ENCODE measurements at regions not wholly inside any gene's neighbourhood (a gene's known extent, or its start where the extent isn't known, plus 50 kb on each side); places are given as distances from the start of the nearest gene placed in this dataset.
A peak's percentile ranks its signal among the peaks of the same experiment; 100 is the strongest.
"Not testable (repeated sequence)": the region's sequence is repeated elsewhere in the genome, so short reads cannot be mapped to it uniquely, and the experiment has no call there.

DNA sequence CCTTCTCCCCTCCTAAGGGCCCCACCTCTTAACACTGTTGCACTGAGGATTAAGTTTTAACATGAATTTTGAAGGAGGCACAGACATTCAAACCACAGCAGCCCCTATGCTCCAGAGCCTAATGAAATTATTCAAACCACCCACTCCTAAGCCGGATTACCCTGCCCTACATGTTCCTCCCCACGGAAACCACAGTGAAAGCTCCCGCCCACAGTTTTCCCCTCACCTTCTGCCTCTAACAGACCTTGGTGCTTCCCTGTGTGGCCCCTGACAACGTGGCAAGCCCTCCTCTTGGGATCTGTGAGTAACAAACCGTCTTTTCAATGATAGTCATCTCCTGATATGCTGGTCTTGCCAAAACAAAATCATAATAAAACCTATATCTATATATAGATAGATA is 74.8 kb downstream of the RIN2 start:
- no peak for DNase-seq (ENCODE audit: low spot score)
- in situ Hi-C loops (cut with HindIII; ENCODE audit: low sequenced_read_pairs), result no loop called here

- in situ Hi-C loops (cut with HindIII; ENCODE audit: low sequenced_read_pairs), result no loop called here
- DNase-seq (ENCODE audit: low spot score), result no peak
Observed at GRCh38 chr20:19833395-19833794, 75.3 kb downstream of the RIN2 start.

GRCh38 chr20:19834287-19834686 is 76.2 kb downstream of the RIN2 start:
- DNase-seq (ENCODE audit: low spot score), result no peak
- in situ Hi-C loops (cut with HindIII; ENCODE audit: low sequenced_read_pairs), result no loop called here

GRCh38 chr20:19834783-19835182 is 76.7 kb downstream of the RIN2 start:
- in situ Hi-C loops (cut with HindIII; ENCODE audit: low sequenced_read_pairs), result no loop called here
- DNase-seq (ENCODE audit: low spot score), result no peak

DNA sequence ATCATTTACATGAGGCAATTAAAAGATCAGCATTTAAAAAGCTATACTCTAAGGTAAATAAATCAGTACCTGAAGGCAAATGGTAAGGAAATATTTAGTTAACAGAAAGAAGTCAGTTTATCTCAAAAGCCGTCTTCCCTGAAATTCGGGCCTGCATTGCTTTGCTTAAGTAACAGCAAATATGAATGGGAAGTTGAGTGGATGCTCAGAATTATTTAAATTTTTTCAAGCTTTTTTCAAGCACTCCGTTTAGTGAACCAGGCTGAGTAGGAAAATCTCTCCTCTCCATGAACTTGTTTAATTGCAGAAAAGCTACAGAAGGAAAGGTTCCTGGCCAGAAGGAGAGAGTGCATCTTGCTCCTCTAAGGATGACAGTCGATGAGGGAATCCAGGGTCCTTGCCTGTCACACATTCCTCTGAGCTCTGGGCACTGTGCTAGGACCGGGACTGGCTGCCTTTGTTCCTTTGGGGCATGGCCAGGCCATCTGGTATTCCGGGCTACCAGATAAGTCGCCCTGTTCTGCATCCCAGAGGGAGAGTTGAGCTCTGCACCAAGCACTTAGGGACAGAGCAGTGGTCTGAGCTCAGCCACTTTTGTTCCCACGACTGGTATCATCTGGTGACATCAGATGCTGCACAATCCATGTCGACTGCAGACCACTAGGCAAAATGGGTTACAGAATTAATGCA is 77.6 kb downstream of the RIN2 start:
- peak; percentile 76 for DNase-seq (ENCODE audit: low spot score)
- in situ Hi-C loops (cut with HindIII; ENCODE audit: low sequenced_read_pairs), result no loop called here

DNA sequence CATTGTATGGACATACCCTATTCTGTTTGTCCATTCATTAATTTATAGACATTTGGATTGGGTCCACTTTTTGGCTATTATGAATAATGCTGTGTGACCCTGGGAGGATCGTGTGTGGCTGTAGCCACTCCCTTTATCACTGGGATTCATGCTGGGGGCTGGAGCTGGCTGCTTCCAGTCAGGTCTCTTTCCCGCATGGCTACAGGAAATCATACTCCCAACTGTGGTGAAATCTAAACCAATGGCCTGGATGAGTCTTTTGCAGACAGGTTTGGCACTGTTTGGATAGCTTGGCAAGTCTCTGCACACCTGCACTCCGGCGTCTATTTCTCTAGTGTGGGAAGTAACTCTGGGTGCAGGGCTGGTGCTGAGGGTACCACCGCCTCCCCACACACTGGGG is 80.4 kb downstream of the RIN2 start:
- DNase-seq (ENCODE audit: low spot score), result no peak
- in situ Hi-C loops (cut with HindIII; ENCODE audit: low sequenced_read_pairs), result no loop called here

DNA sequence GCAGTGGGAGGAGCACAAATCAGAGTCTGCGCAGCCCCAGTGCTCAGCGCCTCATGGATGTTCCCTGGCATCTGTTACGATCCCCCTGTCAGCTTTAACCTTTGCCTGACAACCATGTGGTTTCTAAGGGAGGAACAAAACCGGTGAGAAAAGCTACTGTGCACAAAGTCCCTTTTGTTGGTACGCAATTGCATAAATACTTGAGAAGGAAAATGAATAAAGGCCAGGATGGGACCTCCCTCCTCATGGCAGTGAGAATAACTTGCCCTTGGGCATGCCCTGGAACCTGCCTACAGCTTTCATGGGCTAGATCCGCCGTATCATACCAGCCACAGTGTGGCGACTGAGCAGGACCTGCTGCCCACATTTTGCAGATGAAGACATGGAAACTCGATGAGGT is 81.0 kb downstream of the RIN2 start:
- DNase-seq (ENCODE audit: low spot score), result no peak
- in situ Hi-C loops (cut with HindIII; ENCODE audit: low sequenced_read_pairs), result no loop called here

DNA sequence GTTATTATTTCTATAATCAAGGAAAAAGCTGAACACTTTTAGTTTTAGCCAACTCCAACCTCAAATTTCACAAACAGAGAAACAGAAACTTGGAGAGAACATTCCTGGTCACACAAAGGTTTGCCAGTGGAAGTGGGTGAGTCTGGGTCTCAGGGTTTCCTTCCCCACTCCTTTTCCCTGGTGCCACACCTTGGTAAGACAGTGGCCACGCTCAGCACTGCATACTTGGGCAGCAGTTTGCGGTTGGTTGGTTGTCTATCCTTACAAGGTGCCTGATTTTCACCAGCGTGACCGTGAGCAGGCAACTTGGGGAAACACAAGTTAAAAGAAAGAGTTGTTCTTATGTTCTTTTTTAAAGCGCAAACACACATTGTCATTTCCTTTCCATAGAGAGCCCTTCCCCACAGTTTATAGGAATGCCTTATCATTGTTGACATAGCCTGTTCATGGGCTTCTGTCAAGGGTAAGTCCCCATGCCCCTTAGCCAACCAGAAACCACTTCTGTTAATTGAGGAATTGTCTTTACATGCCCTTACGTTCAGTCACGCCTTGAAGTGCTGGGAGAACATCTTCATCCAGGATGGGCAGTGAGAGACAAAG is 82.2 kb downstream of the RIN2 start:
- no peak for DNase-seq (ENCODE audit: low spot score)
- in situ Hi-C loops (cut with HindIII; ENCODE audit: low sequenced_read_pairs), result no loop called here

GRCh38 chr20:19841740-19842139 is 83.7 kb downstream of the RIN2 start:
- DNase-seq (ENCODE audit: low spot score), result no peak
- in situ Hi-C loops (cut with HindIII; ENCODE audit: low sequenced_read_pairs), result no loop called here

DNA sequence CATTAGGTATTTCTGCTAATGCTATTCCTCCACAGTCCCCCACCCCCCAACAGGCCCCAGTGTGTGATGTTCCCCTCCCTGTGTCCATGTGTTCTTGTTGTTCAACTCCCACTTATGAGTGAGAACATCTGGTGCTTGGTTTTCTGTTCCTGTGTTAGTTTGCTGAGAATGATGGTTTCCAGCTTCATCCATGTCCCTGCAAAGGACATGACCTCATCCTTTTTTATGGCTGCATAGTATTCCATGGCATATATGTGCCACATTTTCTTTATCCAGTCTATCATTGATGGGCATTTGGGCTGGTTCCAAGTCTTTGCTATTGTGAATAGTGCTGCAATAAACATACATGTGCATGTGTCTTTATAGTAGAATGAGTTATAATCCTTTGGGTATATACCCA is 86.8 kb downstream of the RIN2 start:
- DNase-seq (ENCODE audit: low spot score); in situ Hi-C loops (cut with HindIII; ENCODE audit: low sequenced_read_pairs): not testable (repeated sequence)

DNA sequence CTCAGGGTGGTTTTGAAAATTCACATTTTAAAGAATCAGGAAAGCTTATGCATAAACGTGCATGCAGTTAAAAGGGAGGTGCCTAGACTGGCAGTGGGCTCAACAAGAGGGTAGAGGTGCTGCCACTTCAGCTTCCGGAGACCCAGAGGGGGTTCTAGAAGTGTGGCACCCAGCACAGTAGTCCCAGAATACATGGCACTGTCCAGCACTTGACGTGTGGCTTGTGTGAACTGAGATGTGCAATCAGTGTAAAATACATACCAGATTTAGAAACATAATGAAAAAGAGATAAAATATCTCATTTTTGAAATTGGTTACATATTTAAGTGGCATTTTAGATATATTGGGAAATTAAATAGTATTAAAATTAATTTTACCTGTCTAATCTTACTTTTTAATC is 89.3 kb downstream of the RIN2 start:
- in situ Hi-C loops (cut with HindIII; ENCODE audit: low sequenced_read_pairs), result no loop called here
- DNase-seq (ENCODE audit: low spot score), result no peak

DNA sequence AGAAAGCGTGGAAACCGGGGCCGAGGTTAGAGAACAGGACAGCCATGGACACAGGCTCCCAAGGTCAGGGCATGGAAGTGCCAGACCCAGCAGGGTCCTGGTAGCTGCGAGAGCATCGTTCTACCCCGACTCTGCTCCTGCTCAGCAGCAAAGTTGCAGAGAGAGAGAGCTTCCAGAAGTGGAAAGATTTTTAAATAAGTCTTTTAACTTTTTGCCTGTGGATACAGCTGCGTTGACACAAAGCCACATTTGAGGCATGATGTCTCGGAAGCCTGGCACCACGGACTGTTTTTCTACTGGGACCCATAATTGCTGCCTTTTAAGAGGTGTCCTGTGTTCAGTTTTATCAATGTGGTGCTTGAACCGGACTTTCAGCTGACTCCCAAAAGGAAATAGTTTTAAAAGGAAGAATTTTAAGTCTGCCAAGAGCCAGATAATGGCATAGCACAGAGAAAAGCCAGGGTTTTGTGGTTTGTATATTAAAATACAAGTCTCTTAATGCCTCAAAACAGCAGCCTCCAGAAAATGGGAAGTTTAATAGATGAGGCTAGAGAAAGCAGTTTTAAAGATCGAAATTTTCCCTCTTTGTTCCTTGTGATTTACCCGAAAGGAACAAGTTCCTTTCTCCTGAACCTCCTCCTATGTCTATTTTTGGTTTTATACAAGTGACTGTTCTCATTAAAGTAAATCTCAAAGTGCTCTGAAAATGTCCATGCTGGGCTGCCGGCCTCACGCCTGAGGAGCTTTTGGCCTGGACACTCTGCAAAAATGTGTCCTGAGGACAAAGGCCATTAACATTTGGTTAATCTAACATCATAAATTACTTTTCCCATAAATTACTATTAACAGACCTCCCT is 91.5 kb downstream of the RIN2 start:
- in situ Hi-C loops (cut with HindIII; ENCODE audit: low sequenced_read_pairs), result no loop called here
- no peak for DNase-seq (ENCODE audit: low spot score)

DNA sequence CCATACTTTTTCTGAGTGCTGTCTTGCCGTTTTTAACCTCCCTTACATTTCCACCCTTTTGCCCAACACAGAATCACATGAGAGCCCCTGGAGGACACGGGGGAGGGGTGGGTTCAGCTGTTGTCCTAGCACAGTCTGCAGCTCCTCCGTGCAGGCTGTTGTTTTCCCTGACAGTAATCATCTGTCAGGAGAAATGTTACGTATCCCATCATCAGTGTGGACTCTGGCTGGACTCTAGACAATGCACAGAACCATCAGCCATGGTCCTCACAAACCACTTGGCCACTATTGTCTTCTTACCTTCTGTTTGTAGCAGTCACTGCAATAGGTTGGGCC is 92.1 kb downstream of the RIN2 start:
- no peak for DNase-seq (ENCODE audit: low spot score)
- in situ Hi-C loops (cut with HindIII; ENCODE audit: low sequenced_read_pairs), result no loop called here

- DNase-seq (ENCODE audit: low spot score), result no peak
- in situ Hi-C loops (cut with HindIII; ENCODE audit: low sequenced_read_pairs), result no loop called here
Observed at GRCh38 chr20:19851861-19852260, 93.8 kb downstream of the RIN2 start.

GRCh38 chr20:19855416-19855815 is 97.4 kb downstream of the RIN2 start:
- in situ Hi-C loops (cut with HindIII; ENCODE audit: low sequenced_read_pairs), result no loop called here
- no peak for DNase-seq (ENCODE audit: low spot score)

DNA sequence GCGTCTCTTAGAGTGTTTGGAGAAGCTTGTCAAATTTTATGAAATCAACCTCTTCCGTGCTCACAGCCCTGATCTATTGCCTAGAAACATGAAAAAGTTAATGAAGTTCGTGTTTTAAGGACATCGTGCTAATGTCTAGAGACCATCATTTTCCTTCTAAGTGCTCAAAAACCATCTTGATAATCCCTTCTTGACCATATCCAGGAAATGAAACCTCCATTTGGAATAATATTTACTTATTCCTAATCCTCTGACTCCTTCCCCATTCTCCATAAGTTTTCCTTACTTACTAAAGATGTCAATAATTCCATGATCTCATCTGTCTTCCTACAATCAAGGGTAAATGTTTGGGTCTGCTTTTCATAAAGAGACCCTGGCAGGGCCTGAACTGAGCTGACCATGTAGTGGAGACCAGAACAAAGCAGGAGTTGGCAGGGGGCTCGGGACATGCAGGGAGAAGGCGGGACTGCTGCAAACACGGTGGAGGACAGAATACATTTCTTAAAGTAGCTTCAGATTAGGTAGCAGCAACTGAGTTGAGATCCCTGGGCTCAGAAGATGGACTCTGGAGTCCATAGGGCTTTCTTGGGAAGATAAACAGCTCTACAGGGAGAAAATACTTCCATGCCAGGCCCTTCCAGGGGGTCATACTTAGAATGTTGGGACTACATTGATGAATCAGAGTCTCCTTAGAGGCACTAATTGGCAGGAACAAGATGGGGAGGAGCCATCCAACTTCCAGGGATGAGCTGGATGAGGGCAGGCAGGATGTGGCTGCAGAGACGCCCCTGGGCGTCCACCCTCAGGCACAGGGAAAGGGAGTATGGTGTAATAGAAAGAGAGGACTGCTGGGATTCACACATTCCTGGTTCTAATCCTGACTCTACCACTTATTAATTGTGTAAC is 100.7 kb downstream of the RIN2 start:
- in situ Hi-C loops (cut with HindIII; ENCODE audit: low sequenced_read_pairs), result no loop called here
- DNase-seq (ENCODE audit: low spot score), result no peak

GRCh38 chr20:19859444-19859843 is 101.4 kb downstream of the RIN2 start:
- no peak for DNase-seq (ENCODE audit: low spot score)
- in situ Hi-C loops (cut with HindIII; ENCODE audit: low sequenced_read_pairs), result no loop called here

- in situ Hi-C loops (cut with HindIII; ENCODE audit: low sequenced_read_pairs), result no loop called here
- DNase-seq (ENCODE audit: low spot score), result no peak
Observed at GRCh38 chr20:19860737-19861136, 102.7 kb downstream of the RIN2 start.

GRCh38 chr20:19861147-19861759 is 103.2 kb downstream of the RIN2 start:
- no peak for DNase-seq (ENCODE audit: low spot score)
- in situ Hi-C loops (cut with HindIII; ENCODE audit: low sequenced_read_pairs), result no loop called here
